ENCODE measurements at regions not wholly inside any gene's neighbourhood (a gene's known extent, or its start where the extent isn't known, plus 50 kb on each side); places are given as distances from the start of the nearest gene placed in this dataset.

DNA sequence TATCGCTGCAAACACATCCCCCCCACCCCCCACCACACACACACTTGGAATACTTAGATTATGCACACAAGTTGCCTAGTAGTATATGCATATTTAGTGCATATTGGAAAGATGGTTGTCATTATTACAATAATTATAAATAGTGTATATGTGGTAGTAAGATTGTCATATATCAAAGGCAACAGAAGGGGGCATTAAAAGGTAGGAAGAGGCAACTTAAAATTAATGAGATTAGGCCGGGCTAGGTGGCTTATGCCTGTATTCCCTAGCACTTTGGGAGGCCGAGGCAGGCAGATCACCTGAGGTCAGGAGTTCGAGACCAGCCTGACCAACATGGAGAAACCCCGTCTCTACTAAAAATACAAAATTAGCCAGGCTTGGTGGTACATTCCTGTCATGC is 52.1 kb downstream of the GSC start:
- Histone ChIP-seq H3K9me3 (no peaks in the 10 kb centered on the region), H3K27me3 (no peaks in the 10 kb centered on the region), H3K27ac (no peak overlapping the region), H3K4me3 (no peak overlapping the region), H3K36me3 (no peaks in the 10 kb centered on the region), H3K4me1 (peaks cover 0 to 8% (median 7%) of the 10 kb centered on the region in 4 donors)
- TF ChIP-seq, protein P1, sequence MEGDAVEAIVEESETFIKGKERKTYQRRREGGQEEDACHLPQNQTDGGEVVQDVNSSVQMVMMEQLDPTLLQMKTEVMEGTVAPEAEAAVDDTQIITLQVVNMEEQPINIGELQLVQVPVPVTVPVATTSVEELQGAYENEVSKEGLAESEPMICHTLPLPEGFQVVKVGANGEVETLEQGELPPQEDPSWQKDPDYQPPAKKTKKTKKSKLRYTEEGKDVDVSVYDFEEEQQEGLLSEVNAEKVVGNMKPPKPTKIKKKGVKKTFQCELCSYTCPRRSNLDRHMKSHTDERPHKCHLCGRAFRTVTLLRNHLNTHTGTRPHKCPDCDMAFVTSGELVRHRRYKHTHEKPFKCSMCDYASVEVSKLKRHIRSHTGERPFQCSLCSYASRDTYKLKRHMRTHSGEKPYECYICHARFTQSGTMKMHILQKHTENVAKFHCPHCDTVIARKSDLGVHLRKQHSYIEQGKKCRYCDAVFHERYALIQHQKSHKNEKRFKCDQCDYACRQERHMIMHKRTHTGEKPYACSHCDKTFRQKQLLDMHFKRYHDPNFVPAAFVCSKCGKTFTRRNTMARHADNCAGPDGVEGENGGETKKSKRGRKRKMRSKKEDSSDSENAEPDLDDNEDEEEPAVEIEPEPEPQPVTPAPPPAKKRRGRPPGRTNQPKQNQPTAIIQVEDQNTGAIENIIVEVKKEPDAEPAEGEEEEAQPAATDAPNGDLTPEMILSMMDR (IDR thresholded peaks at IDR 0.05) = no peak
- TF ChIP-seq POLR2AphosphoS5 (IDR thresholded peaks at IDR 0.05) (no peak), POLR2A (IDR thresholded peaks at IDR 0.05) (no peak), EP300 (IDR thresholded peaks at IDR 0.05) (no peak)
- intact Hi-C loops (cut with DNase I) = no loop called here
- 70 to 88% methylated on average over 5 of the region's 5 CpGs for WGBS, 2 donors
- DNase-seq = no peak

DNA sequence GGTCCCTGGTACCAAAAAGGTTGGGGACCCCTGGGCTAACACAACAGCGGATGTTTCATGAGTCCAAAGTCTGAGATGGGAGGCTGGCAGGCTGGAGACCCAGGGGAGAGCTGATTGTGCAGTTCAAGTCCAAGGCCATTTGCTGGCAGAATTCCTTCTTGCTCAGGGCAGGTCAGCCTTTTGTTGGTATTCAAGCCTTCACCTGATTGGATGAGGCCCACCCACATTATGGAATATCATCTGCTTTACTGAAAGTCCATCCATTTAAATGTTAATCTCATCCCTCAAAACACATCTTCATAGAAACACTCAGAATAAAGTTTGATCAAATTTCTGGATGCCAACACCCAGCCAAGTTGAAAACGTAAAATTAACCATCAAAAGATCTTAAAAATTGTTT is 52.9 kb downstream of the GSC start:
- no peak overlapping the region for H3K27ac ChIP-seq
- no peaks in the 10 kb centered on the region for H3K36me3 ChIP-seq
- 65 to 90% methylated on average over 2 of the region's 2 CpGs for WGBS, 2 donors
- TF ChIP-seq POLR2A (IDR thresholded peaks at IDR 0.05) (no peak), POLR2AphosphoS5 (IDR thresholded peaks at IDR 0.05) (no peak)
- intact Hi-C loops (cut with DNase I) = no loop called here
- no peak for DNase-seq
- H3K9me3 ChIP-seq = no peaks in the 10 kb centered on the region
- H3K4me3 ChIP-seq = no peak overlapping the region
- no peaks in the 10 kb centered on the region for H3K27me3 ChIP-seq
- peaks cover 0 to 12% (median 10%) of the 10 kb centered on the region in 4 donors for H3K4me1 ChIP-seq

DNA sequence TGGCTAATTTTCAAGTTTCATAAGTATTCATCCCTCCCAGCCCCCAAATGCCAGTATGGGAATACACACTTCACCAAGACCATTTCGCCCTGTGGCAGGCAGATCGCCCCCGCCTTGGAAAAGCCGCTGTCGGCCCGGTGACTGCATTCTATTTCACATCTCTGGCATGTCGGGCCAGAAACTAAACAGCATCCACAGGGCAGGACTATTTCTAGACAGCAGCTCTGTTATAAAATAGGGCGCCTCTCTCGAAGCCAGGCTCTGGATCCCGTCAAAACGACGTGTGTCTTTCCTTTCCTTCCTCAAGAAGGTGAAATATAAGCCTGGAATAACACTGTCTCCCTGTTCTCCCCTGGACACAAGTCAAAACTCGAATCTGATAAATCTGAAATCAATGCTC is 56.8 kb downstream of the GSC start:
- H3K36me3 ChIP-seq = no peaks in the 10 kb centered on the region
- H3K27ac ChIP-seq = no peak overlapping the region
- no peaks in the 10 kb centered on the region for H3K9me3 ChIP-seq
- TF ChIP-seq EP300 (IDR thresholded peaks at IDR 0.05) (peak in 1 of 4 donors; percentile 4), POLR2AphosphoS5 (IDR thresholded peaks at IDR 0.05) (peak; percentile 28 to 86 (median 66)), POLR2A (IDR thresholded peaks at IDR 0.05) (no peak)
- H3K4me1 ChIP-seq = peaks cover 0 to 12% (median 10%) of the 10 kb centered on the region in 4 donors
- no peak overlapping the region for H3K4me3 ChIP-seq
- WGBS, 2 donors = 64 to 70% methylated on average over 13 of the region's 13 CpGs
- H3K27me3 ChIP-seq = no peaks in the 10 kb centered on the region
- intact Hi-C loops (cut with DNase I) = no loop called here
- peak; percentile 59 for DNase-seq

DNA sequence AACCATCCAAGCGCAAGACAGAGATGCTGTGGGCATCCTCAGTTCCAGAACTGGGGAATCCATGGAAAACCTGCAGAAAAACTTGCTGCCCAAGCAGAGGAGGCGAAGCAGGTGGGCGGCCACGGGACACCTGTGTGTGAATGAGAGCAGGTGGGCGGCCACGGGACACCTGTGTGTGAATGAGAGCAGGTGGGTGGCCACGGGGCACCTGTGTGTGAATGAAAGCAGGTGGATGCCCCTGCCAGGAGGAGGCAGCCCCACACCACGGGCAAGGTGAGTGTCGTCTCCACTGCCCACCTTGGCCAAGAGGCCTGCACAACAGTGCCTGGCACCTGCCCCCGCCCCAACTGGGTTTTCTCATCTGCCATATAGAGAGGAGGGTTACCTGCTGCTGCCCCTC is 59.2 kb downstream of the GSC start:
- Histone ChIP-seq H3K27me3 (no peaks in the 10 kb centered on the region), H3K27ac (no peak overlapping the region), H3K4me3 (no peak overlapping the region), H3K9me3 (no peaks in the 10 kb centered on the region), H3K36me3 (no peaks in the 10 kb centered on the region), H3K4me1 (peaks cover 0 to 12% (median 10%) of the 10 kb centered on the region in 4 donors)
- no peak for TF ChIP-seq POLR2A (IDR thresholded peaks at IDR 0.05)
- no peak for TF ChIP-seq POLR2AphosphoS5 (IDR thresholded peaks at IDR 0.05)
- TF ChIP-seq, protein P1 (IDR thresholded peaks at IDR 0.05) = no peak
- 83 to 85% methylated on average over 10 of the region's 10 CpGs for WGBS, 2 donors
- DNase-seq = no peak
- intact Hi-C loops (cut with DNase I) = no loop called here

GRCh38 chr14:94707494-94707893 is 62.4 kb downstream of the GSC start:
- H3K27ac ChIP-seq = no peak overlapping the region
- TF ChIP-seq EP300 (IDR thresholded peaks at IDR 0.05) = no peak
- TF ChIP-seq POLR2AphosphoS5 (IDR thresholded peaks at IDR 0.05) = no peak
- no peak for TF ChIP-seq POLR2A (IDR thresholded peaks at IDR 0.05)
- TF ChIP-seq, protein P1 (IDR thresholded peaks at IDR 0.05) = no peak
- 42 to 53% methylated on average over 4 of the region's 4 CpGs for WGBS, 2 donors
- no peak overlapping the region for H3K4me3 ChIP-seq
- DNase-seq = no peak
- H3K36me3 ChIP-seq = no peaks in the 10 kb centered on the region
- peaks cover 0 to 2% (median under 1%) of the 10 kb centered on the region in 4 donors for H3K4me1 ChIP-seq
- intact Hi-C loops (cut with DNase I) = no loop called here
- no peaks in the 10 kb centered on the region for H3K27me3 ChIP-seq
- H3K9me3 ChIP-seq = no peaks in the 10 kb centered on the region

DNA sequence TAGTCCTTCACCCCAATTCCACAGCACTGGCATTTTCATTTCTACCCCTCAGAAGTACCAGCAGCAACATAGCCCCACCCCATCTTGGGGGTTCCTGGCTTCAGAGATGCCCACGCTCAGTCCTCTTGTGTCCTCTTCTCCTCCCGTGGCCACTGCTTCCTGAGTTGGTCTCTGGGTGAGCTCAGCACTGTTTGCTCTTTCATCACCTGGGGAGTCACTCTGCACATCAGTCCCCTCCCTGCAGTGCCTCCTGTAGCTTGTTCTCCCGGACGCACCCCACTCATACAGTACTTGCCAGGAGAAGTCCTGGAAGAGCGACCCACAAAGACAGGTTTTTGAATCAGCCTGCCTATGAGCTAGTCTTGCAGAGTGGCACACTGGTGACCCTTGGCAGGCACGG is 63.8 kb downstream of the GSC start:
- H3K27me3 ChIP-seq = no peaks in the 10 kb centered on the region

More for the DNA sequence above, 63.8 kb downstream of the GSC start:
- DNase-seq = no peak
- no peak overlapping the region for H3K27ac ChIP-seq
- no peak overlapping the region for H3K4me3 ChIP-seq
- intact Hi-C loops (cut with DNase I) = no loop called here
- no peaks in the 10 kb centered on the region for H3K36me3 ChIP-seq
- no peaks in the 10 kb centered on the region for H3K4me1 ChIP-seq
- WGBS, 2 donors = 63 to 75% methylated on average over 6 of the region's 6 CpGs
- H3K9me3 ChIP-seq = no peaks in the 10 kb centered on the region
- TF ChIP-seq POLR2A (IDR thresholded peaks at IDR 0.05) = no peak
